ENCODE measurements at regions not wholly inside any gene's neighbourhood (a gene's known extent, or its start where the extent isn't known, plus 50 kb on each side); places are given as distances from the start of the nearest gene placed in this dataset.
"Not testable (repeated sequence)": the region's sequence is repeated elsewhere in the genome, so short reads cannot be mapped to it uniquely, and the experiment has no call there.

DNA sequence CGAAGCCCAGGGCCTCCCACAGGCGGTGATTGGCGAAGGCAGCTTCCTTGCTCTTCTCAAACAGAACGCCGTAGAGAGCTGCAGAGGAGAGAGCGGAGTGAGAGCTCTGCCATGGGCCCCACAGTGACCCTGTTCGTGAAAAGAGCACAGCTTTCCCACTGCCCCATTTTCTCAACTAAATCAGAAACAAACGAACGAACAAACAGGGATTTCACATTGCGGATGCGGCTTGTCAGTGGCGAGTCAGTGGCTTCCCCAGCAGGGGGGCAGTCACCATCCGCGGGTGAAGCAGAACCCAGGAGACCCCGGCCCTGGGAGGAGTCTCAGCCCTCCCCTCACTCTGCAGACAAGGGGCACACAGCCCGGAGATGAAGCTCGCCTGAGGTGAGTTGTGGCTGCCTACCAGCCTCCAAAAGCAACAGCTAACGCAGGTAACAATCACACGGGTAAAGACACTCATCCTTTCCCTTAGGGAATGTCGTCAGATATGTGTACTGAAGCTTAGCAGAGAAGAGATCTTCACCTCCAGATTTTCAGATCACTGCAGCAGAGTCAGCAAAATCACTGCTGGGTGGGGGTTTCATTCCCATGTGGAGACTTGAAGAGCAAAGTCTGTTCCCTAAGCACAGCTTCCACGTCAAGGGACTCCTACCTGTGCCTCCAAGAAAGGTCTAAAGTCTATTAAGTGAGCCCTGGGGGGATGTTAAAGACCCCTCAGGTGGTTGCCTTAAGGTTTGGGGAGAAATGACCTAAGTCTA lies 51.2 kb upstream of the GPR31 start:
- DNase-seq (ENCODE audit: low spot score) = no peak

DNA sequence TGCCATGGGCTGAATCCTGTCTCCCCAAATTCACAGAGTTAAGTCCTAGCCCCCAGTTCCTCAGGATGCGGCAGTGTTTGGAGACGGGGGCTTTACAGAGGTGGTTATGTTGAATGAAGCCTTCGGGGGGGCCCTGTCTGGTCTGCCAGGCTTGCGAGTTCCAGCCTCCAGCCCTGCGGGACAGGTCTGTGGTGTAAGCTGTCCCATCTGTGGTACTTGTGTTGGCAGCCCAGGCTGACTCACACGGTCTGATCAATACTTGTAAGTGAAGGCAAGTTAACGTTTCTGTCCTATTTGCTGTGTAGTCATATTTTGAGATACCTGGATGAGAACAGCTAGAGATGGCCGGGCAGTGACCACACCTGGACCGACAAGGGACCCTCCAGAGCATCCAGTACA lies 51.8 kb upstream of the GPR31 start:
- DNase-seq (ENCODE audit: low spot score) = no peak

DNA sequence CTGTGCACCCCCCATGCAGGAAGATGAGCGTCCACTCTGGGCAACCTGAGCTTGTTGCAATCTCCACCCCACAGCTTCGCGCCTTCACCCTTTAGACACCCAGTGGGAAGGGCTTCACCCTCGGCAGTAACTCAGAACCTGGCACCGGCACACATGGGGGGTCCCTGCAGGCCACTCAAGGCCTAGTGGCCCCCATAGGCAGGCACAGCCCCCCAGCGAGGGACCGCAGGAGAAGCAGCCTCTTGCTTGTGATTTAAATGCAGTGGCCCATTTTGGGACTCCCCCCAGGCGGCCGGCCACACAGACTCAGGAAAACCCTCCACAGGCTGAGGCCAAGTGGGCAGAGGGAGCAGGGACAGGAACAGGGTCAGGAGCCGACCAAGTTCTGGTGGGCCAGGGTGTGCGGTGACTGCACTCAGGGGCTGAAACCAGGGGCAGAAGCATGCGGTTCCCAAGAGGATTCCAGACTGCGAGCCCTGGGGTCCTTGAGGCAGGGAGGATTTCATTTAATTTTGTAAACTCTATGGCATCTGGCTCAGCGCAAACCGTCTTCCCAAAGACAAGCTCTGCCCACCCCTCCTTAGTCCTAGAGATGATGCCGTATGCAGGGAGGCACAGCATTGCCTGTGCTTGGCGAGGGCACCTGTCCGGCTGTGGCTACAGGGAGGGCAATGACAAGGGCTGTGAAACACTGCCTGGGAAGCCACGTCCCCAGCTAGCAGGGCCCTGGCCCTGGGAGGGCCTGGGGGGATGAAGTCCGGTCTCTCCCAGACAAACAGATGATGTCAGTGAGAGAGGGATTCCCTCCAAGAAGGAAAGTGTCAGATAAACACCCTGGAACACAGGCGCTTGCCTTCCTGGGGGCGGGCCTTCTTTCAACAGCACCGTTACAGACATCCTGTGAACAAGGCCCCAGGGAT lies 52.9 kb upstream of the GPR31 start:
- no peak for DNase-seq (ENCODE audit: low spot score)

DNA sequence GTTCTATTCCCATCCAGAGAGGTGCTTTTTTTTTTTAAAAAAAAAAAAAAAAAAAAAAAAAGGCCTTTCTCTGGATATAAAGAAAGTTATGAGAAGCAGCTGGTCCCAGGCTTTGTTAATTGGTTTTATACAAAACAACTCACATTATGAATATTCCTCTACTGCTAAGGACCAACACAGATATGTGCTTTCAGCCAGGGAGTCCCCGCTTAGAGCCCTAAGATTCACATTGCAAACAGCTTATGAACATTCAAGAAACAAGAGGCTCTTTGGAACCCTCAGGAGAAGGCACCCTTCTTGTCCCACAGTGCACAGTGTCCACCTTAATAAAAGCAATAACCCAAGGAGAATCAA lies 53.5 kb upstream of the GPR31 start:
- DNase-seq (ENCODE audit: low spot score) = no peak

DNA sequence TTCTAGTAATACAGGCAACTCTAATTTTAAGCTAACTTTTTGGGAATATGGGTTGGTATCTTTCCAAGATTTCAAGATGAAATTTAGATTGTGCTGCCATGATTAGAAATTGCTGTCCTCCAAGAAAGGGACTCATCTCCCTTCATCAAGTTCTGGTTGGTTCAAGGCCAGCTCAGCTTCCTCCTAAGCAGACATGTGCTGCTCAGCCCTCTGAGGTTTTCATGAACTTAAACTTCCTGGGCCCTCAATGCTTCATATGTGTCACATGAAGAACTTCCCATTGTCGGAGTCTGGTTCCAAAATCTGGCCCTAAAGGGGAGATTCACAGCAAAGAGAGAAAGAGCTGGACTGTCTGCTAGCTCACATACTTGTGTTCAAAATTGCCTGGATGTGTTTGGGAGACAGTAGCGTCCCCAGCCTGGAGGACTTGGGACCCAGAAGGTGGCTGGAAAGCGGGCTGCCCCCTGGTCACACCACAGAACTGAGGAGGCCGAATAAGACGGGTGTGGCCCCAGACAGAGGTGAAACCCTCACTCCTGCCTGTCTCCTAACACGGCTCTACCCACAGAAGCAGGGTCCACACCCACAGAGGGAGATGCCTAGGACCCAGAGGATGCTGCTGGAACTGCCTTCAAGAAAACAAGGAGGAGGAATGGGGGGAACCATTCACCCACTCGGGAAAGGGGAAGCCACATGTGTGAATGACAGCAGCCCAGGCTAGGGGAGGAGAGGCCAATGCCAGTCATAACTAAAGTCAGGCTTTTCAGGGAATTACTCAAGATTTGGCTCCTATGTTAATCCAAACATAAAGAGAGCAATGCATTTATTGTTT lies 54.3 kb upstream of the GPR31 start:
- peak; percentile 18 for DNase-seq (ENCODE audit: low spot score)

DNA sequence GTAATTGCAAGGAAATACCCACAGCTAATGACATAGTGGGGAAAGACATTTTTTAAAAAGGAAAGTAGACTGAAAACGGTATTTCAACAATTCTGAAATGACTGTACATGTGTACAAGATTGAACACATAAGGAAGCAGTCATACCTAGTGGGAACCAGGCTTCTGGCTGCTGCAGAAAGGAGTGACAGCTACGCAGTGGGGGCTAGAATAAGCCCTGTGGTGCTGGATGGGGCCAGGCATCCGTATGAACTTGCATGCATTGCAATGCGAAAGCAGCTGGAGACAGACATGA lies 54.9 kb upstream of the GPR31 start:
- DNase-seq (ENCODE audit: low spot score) = no peak

DNA sequence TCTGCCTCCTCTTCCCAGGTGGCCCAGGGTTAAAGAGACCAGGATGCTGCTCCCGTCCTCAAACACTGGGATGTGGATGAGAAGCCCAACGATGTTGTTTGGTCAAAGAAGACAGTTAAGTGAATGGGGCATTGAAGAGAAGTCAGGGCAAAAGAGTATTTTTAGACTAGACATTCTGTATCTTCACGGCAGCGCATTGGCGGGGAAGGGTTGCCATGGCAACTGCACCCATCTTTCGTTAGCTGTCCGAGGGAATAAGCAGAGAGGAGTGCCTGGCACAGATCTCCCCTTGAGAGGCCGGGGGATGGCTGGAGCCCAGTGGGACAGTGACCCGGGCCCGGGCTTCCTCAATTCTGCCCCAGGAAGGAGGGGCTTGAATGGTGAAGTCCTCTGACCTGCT lies 56.4 kb upstream of the GPR31 start:
- peak; percentile 30 for DNase-seq (ENCODE audit: low spot score)

DNA sequence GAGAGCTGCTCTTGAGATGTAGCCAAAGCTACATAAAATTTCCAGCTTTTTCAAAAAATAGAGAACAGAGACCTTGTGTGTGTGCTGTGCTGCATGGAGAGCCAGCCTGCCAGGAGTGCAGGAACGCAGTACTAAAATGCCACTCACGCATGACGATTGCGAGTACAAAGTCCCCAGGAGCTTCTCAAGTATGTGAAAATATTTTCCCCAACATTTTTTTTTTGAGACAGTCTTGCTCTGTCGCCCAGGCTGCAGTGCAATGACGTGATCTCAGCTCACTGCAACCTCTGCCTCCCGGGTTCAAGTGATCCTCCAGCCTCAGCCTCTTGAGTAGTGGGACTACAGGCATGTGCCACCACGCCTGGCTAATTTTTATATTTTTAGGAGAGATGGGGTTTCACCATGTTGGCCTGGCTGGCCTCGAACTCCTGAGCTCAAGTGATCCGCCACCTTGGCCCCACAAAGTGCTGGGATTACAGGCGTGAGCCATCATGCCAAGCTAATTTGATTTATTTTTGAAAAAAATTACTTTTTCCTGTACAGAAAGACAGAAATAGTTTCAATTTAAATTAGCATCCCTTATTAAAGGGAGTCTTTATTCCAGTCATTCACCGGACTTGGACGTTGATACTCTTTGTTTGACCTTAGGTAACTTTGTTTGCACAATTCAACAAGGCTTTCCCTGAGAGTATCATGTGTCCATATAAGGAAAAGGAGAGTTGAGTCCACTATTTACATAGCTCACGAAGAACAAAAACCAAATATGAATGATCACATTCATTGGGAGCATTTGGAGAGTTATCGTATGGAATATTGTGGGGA lies 57.9 kb upstream of the GPR31 start:
- DNase-seq (ENCODE audit: low spot score) = not testable (repeated sequence)

DNA sequence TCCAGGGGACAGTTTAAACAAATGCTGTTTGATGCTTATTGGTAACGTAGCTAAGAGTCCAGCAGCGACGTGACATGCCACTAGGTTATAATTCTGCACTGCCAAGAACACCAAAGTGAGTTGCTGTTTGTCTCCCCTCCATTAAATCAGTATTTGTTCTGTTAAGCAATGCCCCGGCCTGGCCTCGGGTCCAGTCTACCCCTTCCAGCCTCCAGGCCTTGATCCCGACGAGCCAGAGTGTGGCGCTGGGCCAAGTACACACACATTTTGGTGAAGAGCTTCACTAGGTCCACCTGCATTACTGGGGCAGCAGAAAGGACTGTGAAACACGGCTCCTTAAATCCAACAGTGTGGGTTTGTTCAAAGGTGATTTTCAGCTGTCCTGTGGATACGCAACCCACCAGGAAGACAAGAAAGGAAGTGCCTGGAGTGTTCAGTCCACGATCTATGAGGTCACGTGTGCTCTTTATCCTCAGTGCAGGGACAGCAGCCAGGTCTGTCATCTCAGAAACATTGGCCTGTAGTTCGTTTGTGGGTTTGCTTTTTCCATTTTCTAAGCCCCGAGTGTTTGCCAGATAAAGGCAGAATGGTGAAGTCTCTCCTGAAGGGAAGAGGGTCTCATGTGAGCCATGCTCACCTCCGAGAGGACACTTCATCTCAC lies 58.7 kb upstream of the GPR31 start:
- DNase-seq (ENCODE audit: low spot score) = not testable (repeated sequence)

DNA sequence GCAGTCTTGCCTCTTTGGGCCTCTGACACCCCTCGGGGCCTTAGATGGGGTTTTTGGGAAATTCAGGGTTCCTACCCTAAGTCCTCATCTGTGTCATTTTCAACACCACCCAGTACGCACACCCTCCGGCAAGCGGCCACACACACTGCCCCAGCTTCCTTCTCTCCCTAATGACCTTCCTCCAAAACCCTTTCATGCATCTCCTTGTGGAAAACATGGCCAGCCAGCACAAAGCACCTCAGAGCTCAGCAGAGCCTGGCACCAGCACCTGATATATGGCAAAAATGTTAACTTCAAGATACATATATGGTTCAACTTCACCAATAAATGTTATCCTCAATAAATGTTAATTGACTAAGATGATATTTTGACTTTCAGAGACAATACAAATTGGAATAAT lies 59.3 kb upstream of the GPR31 start:
- DNase-seq (ENCODE audit: low spot score) = not testable (repeated sequence)

DNA sequence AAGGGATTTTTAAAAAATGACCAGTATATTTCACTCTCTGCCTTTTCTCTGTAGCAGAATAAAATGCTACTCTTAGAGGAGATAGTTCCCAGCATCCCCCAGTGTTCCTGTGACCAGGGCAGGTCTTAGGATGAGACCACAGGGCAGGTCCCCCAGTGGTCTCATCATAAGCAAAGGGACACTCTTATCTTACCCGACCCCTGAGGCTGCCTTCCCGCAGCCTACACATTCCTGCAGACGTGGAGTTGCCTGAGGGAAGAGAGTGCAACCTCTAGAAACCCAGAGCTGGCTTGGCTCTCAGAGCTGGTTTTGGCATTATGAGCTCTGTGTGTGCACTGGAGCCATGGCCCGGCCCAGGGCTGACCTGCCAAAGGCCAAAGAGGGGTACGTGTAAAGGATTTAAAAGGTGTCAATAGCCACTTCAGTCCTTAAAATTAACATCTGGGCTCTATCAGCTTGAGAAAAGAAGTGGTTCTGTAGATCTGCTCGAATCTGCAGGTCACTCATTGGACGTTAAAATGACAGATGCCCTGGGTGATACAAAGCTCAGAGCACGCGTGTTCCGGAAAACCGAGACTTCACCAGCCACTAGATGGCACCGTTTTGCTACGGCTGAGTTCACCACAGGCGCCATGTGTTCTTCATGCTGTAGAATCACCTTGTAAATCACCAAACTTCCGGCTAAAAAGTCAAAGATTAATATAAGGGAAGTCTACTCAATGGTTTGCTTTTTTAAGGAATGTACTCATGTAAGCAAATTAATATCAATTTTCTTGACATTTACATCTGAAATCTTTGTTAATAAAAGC lies 60.4 kb upstream of the GPR31 start:
- peak; percentile 13 for DNase-seq (ENCODE audit: low spot score)

DNA sequence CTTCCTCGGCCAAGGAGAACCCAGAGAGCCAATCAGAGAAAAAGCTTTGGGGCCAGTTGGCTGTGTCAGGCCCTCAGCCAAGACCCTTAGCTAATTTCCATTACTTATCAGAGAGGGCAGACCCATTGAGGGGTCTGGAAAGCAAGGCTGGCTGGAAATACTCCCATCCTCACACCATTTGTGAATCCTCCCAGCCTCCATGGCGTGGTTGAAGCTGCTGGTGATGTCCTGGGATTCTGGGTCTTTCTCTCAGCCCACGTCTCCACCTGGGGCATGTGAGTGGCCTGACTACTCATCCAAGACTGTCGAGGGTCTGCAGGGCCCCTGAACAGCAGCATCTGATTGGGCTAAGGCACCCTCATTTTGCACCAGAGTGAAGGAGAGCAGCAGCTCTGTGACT lies 61.3 kb upstream of the GPR31 start:
- DNase-seq (ENCODE audit: low spot score) = not testable (repeated sequence)

DNA sequence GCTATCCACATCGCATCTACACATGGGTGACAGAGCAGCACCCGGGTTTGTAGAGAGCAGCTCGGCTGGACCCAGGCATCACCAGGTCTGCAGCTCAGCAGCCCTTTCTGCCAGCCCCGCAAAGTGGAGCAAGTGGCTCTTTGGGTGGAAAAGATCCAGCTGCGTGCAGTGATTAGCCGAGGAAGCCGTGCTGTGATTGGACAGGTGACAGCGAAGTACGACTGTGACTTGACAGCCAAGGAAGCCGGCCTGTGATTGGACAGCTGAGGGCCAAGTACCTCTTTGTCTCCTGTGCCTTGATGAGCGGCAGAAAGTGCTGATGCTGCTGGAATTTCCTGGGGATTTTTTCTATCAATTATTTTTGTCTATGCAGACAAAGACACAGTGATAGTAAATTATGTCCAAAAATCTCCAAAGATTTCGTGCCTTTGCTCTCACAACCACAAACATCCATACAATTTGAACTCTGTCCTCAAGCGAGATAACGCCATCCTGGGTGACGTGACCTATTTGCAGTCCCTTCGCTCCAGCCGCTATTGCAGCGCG lies 62.3 kb upstream of the GPR31 start:
- DNase-seq (ENCODE audit: low spot score) = no peak

DNA sequence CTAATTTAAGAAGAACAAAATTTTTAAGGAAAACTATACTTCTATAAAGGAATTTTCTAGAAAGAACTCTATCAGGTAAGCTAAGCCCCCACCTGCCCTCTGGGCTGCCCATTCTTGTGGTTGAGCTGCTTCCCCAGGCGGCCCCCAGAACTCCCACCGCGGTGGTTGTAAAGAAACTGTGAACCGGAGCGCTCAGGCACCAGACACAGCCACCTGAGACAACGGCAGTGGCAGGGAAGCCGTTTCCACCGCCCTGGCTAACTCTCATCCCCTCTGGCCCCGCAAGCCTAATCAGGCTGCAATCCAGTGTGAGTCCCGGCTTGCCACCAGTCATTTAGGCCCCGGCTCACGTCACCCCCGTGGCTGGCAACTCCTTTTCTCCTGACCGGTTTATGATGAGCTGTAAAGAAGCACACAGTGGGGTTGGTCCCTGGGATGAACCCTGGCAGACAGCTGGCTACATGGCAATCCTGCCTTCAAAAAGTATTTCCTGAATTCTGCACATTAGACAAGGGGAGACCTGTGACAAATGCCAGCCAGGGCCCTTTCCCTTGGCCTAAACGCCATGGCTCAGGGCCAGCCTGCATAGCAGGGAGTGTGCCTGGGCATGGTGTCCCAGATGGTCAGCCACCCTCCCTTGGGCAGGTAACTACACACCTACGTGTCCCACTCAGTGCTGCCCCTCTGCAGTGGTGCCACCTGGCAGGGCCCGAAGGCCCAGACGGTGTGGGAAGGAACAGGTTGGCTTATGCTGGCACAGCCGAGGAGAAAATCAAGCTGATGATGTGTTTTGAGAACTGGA lies 63.8 kb upstream of the GPR31 start:
- no peak for DNase-seq (ENCODE audit: low spot score)

DNA sequence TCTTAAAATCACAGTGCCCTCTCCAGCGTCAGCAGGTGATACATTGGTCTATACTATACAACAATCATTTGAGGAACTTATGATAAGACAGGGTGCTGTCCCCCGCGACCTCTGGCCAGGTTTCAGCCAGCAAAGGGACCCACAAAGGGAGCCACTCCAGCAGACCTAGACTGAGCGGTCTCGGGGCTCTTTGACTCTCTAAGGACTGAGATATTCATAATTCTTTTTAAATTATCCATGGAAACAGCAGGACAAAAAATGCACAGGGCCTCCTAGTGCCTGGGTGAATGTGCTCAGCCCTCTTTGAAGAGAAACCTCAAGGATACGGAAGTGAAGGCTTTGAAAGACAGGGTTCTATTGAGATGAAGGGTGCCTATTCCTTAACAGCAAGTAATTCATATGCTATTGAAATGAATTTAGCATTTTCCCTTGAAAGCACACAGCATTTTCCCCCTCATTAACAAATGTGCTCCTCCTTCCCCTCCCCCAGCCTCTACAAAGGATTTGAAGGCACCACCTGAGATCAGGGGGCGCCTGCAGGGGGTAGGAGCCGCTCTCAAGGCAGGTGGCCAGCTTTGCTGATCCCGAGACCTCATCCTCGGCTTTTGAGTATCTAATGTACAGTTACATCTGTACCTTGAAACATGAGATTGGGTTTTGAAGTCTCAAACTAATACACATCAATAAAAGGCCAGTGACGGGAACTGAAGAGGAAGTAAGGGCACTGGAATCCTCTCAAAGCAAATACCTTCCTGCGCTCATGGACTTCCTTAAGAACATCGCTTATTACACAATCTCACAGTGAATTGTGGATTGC lies 65.3 kb upstream of the UNC93A start:
- not testable (repeated sequence) for DNase-seq (ENCODE audit: low spot score)

DNA sequence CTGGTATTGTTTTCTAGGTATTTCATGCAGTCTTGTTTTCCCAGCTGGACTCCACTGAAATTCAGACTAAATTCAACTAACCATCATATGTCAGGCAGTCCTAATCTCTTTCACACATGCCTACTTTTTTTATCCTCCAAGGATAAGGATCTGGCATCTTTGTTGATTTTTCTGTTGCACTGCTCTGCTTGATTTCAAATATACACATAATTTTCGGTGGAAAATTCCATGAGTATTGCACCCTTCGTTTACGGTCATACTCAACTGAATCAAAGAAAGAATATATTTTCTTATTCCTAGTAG lies 64.8 kb upstream of the UNC93A start:
- no peak for DNase-seq (ENCODE audit: low spot score)

DNA sequence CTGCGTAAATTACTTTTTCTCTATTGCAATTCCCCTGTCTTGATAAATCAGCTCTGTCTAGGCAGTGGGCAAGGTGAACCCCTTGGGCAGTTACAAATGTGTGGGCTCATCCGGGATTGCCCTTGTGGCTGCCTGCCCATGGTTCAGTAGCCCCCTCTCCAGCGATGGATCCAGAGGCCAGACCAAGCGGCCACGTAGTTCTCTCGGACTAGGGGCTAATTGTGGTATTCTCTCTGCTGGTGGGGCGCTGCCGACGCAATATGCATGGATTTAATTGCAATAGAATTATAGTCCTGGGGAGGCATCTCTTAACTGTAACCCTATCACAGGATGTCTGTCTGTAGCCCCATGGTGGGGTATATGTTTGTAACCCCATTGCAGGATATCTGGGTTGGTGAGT lies 64.3 kb upstream of the UNC93A start:
- no peak for DNase-seq (ENCODE audit: low spot score)

DNA sequence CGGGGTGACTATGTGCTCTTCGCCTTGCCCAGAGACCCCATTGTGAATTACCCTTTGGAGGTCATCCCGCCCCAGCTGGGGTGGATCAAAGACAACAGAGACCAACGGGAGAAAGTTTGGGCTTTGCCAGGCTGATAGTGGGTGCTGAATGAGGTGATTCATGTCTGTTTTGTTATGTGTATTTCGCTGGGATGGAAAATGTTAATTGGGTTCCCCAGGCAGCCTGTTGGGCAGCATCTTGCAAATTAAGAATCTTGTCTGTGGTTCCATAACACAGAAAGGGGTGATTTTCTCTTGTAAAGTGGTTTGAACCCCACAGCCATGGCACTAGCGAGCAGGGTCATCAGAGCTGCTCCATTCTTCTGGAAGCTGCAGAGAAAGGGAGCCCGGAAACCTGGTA lies 63.1 kb upstream of the UNC93A start:
- no peak for DNase-seq (ENCODE audit: low spot score)

DNA sequence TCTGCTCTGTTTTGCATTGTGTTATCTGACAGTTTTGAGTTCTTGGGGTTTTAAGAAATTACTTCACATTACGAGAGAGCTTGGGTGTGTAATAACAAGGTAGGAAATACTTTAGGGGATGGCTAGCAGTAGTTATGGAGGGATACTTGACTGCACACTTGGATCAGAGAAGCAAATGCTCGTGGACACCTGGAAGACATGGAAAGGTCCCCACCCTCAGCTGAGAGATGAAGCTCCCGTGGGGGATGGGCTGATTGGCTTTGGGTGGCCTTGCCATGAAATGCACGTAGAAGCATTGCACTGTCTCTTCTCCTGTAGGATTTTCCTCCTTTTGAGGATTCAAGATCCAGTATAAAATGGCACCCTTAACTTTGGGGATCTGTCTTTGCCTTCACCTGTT lies 61.5 kb upstream of the UNC93A start:
- DNase-seq (ENCODE audit: low spot score) = no peak

Data from globus pallidus (tissue), 1 donor.